ENCODE measurements at regions not wholly inside any gene's neighbourhood (a gene's known extent, or its start where the extent isn't known, plus 50 kb on each side); places are given as distances from the start of the nearest gene placed in this dataset.
"Not testable (repeated sequence)": the region's sequence is repeated elsewhere in the genome, so short reads cannot be mapped to it uniquely, and the experiment has no call there.

GRCh38 chr1:143805374-143805773 lies 166.4 kb downstream of the FAM72C start:
- H3K36me3 Mint-ChIP-seq; H3K27ac ChIP-seq (ENCODE audit: low read length); intact Hi-C loops (cut with micrococcal nuclease); DNase-seq; H3K9me3 ChIP-seq (ENCODE audit: control insufficient read depth, insufficient read depth, low read length); H3K4me1 ChIP-seq (ENCODE audit: control insufficient read depth, insufficient read depth, low read length); ATAC-seq; H3K27me3 Mint-ChIP-seq (ENCODE audit: low read depth in 2 of 2); H3K4me3 ChIP-seq (ENCODE audit: low read length); H3K4me1 Mint-ChIP-seq; H3K36me3 ChIP-seq (ENCODE audit: control insufficient read depth, insufficient read depth, low read length); H3K27me3 ChIP-seq (ENCODE audit: control insufficient read depth, insufficient read depth, low read length); H3K9me3 Mint-ChIP-seq; H3K4me3 Mint-ChIP-seq; H3K27ac Mint-ChIP-seq: not testable (repeated sequence)
- WGBS (ENCODE audit: insufficient coverage): no CpG with 5 or more reads among the region's 4 CpGs

- H3K27me3 ChIP-seq (ENCODE audit: control insufficient read depth, insufficient read depth, low read length); H3K27me3 Mint-ChIP-seq (ENCODE audit: low read depth in 2 of 2); H3K4me3 ChIP-seq (ENCODE audit: low read length); ATAC-seq; H3K36me3 ChIP-seq (ENCODE audit: control insufficient read depth, insufficient read depth, low read length); H3K4me1 ChIP-seq (ENCODE audit: control insufficient read depth, insufficient read depth, low read length); H3K4me3 Mint-ChIP-seq; intact Hi-C loops (cut with micrococcal nuclease); H3K27ac Mint-ChIP-seq; H3K9me3 Mint-ChIP-seq; H3K36me3 Mint-ChIP-seq; H3K27ac ChIP-seq (ENCODE audit: low read length); H3K4me1 Mint-ChIP-seq; H3K9me3 ChIP-seq (ENCODE audit: control insufficient read depth, insufficient read depth, low read length); DNase-seq: not testable (repeated sequence)
- 22% methylated on average over 11 of the region's 16 CpGs for whole genome bisulfite sequencing (ENCODE audit: insufficient coverage)
Measured at GRCh38 chr1:143804707-143805356, 167.0 kb downstream of the FAM72C start.

- H3K36me3 Mint-ChIP-seq; H3K27ac Mint-ChIP-seq; H3K4me1 ChIP-seq (ENCODE audit: control insufficient read depth, insufficient read depth, low read length); H3K9me3 ChIP-seq (ENCODE audit: control insufficient read depth, insufficient read depth, low read length); H3K4me3 ChIP-seq (ENCODE audit: low read length); H3K27ac ChIP-seq (ENCODE audit: low read length); H3K27me3 Mint-ChIP-seq (ENCODE audit: low read depth in 2 of 2); H3K9me3 Mint-ChIP-seq; H3K36me3 ChIP-seq (ENCODE audit: control insufficient read depth, insufficient read depth, low read length); H3K27me3 ChIP-seq (ENCODE audit: control insufficient read depth, insufficient read depth, low read length); intact Hi-C loops (cut with micrococcal nuclease); H3K4me1 Mint-ChIP-seq: not testable (repeated sequence)
- DNase-seq: peak in 1 of 2 donors; percentile 12
- ATAC-seq: peak in 1 of 3 donors; percentile 24
- whole genome bisulfite sequencing (ENCODE audit: insufficient coverage): under 1% methylated on average over 26 of the region's 26 CpGs
- H3K4me3 Mint-ChIP-seq: peak overlapping the region; percentile 70
Measured at GRCh38 chr1:143803927-143804411, 167.8 kb downstream of the FAM72C start.

- H3K27me3 ChIP-seq (ENCODE audit: control insufficient read depth, insufficient read depth, low read length); H3K27me3 Mint-ChIP-seq (ENCODE audit: low read depth in 2 of 2); H3K27ac Mint-ChIP-seq; H3K27ac ChIP-seq (ENCODE audit: low read length); H3K4me1 Mint-ChIP-seq; H3K36me3 ChIP-seq (ENCODE audit: control insufficient read depth, insufficient read depth, low read length); DNase-seq; H3K9me3 Mint-ChIP-seq; intact Hi-C loops (cut with micrococcal nuclease); H3K9me3 ChIP-seq (ENCODE audit: control insufficient read depth, insufficient read depth, low read length); H3K4me1 ChIP-seq (ENCODE audit: control insufficient read depth, insufficient read depth, low read length); H3K36me3 Mint-ChIP-seq; H3K4me3 Mint-ChIP-seq; H3K4me3 ChIP-seq (ENCODE audit: low read length): not testable (repeated sequence)
- no CpG with 5 or more reads among the region's 13 CpGs for WGBS (ENCODE audit: insufficient coverage)
- peak in 1 of 3 donors; percentile 43 for ATAC-seq
Measured at GRCh38 chr1:143803095-143803494, 168.7 kb downstream of the FAM72C start.

GRCh38 chr1:143799568-143800187 lies 172.1 kb downstream of the FAM72C start:
- WGBS (ENCODE audit: insufficient coverage): no CpG with 5 or more reads among the region's 22 CpGs
- H3K4me1 ChIP-seq (ENCODE audit: control insufficient read depth, insufficient read depth, low read length); H3K27me3 ChIP-seq (ENCODE audit: control insufficient read depth, insufficient read depth, low read length); H3K36me3 ChIP-seq (ENCODE audit: control insufficient read depth, insufficient read depth, low read length); H3K36me3 Mint-ChIP-seq; H3K27me3 Mint-ChIP-seq (ENCODE audit: low read depth in 2 of 2); H3K4me3 Mint-ChIP-seq; H3K27ac Mint-ChIP-seq; intact Hi-C loops (cut with micrococcal nuclease); H3K9me3 ChIP-seq (ENCODE audit: control insufficient read depth, insufficient read depth, low read length); H3K27ac ChIP-seq (ENCODE audit: low read length); H3K4me1 Mint-ChIP-seq; H3K9me3 Mint-ChIP-seq; H3K4me3 ChIP-seq (ENCODE audit: low read length); DNase-seq: not testable (repeated sequence)
- ATAC-seq: peak; percentile 32 to 68 (median 48)

- H3K4me1 Mint-ChIP-seq; DNase-seq; intact Hi-C loops (cut with micrococcal nuclease); ATAC-seq; H3K36me3 ChIP-seq (ENCODE audit: control insufficient read depth, insufficient read depth, low read length); H3K4me3 ChIP-seq (ENCODE audit: low read length); H3K27me3 ChIP-seq (ENCODE audit: control insufficient read depth, insufficient read depth, low read length); H3K27ac Mint-ChIP-seq; H3K4me3 Mint-ChIP-seq; H3K9me3 ChIP-seq (ENCODE audit: control insufficient read depth, insufficient read depth, low read length); H3K9me3 Mint-ChIP-seq; H3K4me1 ChIP-seq (ENCODE audit: control insufficient read depth, insufficient read depth, low read length); H3K27me3 Mint-ChIP-seq (ENCODE audit: low read depth in 2 of 2); H3K36me3 Mint-ChIP-seq; H3K27ac ChIP-seq (ENCODE audit: low read length): not testable (repeated sequence)
- WGBS (ENCODE audit: insufficient coverage): no CpG with 5 or more reads among the region's 3 CpGs
Measured at GRCh38 chr1:143796369-143796768, 175.4 kb downstream of the FAM72C start.

GRCh38 chr1:143792047-143792937 lies 179.5 kb downstream of the FAM72C start:
- H3K4me3 Mint-ChIP-seq; H3K36me3 ChIP-seq (ENCODE audit: control insufficient read depth, insufficient read depth, low read length); H3K9me3 Mint-ChIP-seq; H3K27ac Mint-ChIP-seq; H3K27ac ChIP-seq (ENCODE audit: low read length); H3K4me3 ChIP-seq (ENCODE audit: low read length); H3K9me3 ChIP-seq (ENCODE audit: control insufficient read depth, insufficient read depth, low read length); intact Hi-C loops (cut with micrococcal nuclease); H3K27me3 ChIP-seq (ENCODE audit: control insufficient read depth, insufficient read depth, low read length); H3K4me1 ChIP-seq (ENCODE audit: control insufficient read depth, insufficient read depth, low read length); H3K27me3 Mint-ChIP-seq (ENCODE audit: low read depth in 2 of 2); DNase-seq; H3K36me3 Mint-ChIP-seq; H3K4me1 Mint-ChIP-seq: not testable (repeated sequence)
- ATAC-seq: peak; percentile 27 to 62 (median 42)
- no CpG with 5 or more reads among the region's 57 CpGs for WGBS (ENCODE audit: insufficient coverage)

Data from natural killer cell (primary cell).